ENCODE measurements at regions not wholly inside any gene's neighbourhood (a gene's known extent, or its start where the extent isn't known, plus 50 kb on each side); places are given as distances from the start of the nearest gene placed in this dataset.

DNA sequence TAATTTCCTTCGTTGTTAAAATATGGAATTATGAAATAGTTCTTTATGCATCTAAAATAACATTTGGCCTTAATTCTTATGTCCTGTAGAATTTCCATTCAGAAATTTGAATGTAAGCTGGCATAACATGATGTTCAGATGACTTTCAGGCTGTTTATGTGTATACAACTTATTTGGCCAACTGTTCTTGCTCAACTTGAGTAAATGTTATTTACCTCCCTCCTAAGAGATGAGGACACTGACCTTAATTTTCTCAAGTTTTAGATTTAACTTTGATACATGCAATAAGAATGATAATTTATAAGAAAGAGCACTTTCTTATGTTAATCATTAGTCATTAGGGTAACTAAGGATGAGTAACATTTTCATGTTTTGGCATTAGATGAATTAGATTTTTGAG, 365.4 kb downstream of the AEBP2 start:
- TF ChIP-seq POLR2A (IDR thresholded peaks at IDR 0.05; ENCODE audit: low read depth, low read length) (no peak), POLR2AphosphoS5 (IDR thresholded peaks at IDR 0.05; ENCODE audit: low read depth, low read length) (no peak), SPI1 (IDR thresholded peaks at IDR 0.05; ENCODE audit: low read depth, low read length) (no peak), TAF1 (IDR thresholded peaks at IDR 0.05; ENCODE audit: low read depth, low read length) (no peak), POU2F2 (IDR thresholded peaks at IDR 0.05; ENCODE audit: low read depth, low read length) (no peak)

Data from GM12891 (cell line).